ENCODE measurements at regions not wholly inside any gene's neighbourhood (a gene's known extent, or its start where the extent isn't known, plus 50 kb on each side); places are given as distances from the start of the nearest gene placed in this dataset.

- TF ChIP-seq BRF2 (CRISPR knock-in tag; IDR thresholded peaks at IDR 0.05) (no peak), CREBL2 (CRISPR knock-in tag; IDR thresholded peaks at IDR 0.05; ENCODE audit: borderline replicate concordance) (no peak), ZC3H13 (CRISPR knock-in tag; IDR thresholded peaks at IDR 0.05) (no peak), ZNF414 (CRISPR knock-in tag; IDR thresholded peaks at IDR 0.05) (no peak), CHD4 (IDR thresholded peaks at IDR 0.05; ENCODE audit: borderline replicate concordance, low read length) (no peak), NFE2L1 (CRISPR knock-in tag; IDR thresholded peaks at IDR 0.05; ENCODE audit: borderline replicate concordance) (no peak), ZNF354B (CRISPR knock-in tag; IDR thresholded peaks at IDR 0.05) (no peak), CEBPB (IDR thresholded peaks at IDR 0.05; ENCODE audit: borderline replicate concordance, low read depth, low read length) (no peak), NFYC (CRISPR knock-in tag; IDR thresholded peaks at IDR 0.05) (no peak), GMEB1 (CRISPR knock-in tag; IDR thresholded peaks at IDR 0.05; ENCODE audit: borderline replicate concordance) (no peak), RAD51 (IDR thresholded peaks at IDR 0.05; ENCODE audit: borderline replicate concordance) (no peak), TRAFD1 (CRISPR knock-in tag; IDR thresholded peaks at IDR 0.05; ENCODE audit: borderline replicate concordance) (no peak), ZNF746 (CRISPR knock-in tag; IDR thresholded peaks at IDR 0.05) (no peak), NAIF1 (CRISPR knock-in tag; IDR thresholded peaks at IDR 0.05; ENCODE audit: borderline replicate concordance) (no peak), IRF2 (CRISPR knock-in tag; IDR thresholded peaks at IDR 0.05) (no peak), ZNF747 (CRISPR knock-in tag; IDR thresholded peaks at IDR 0.05; ENCODE audit: borderline replicate concordance) (no peak)
These were observed 93.0 kb downstream of the NFKBIZ start (continued) for GRCh38 chr3:101942356-101942755.
